Colonic mucosa (tissue), 4 donors: ENCODE measurements at regions not wholly inside any gene's neighbourhood (a gene's known extent, or its start where the extent isn't known, plus 50 kb on each side); places are given as distances from the start of the nearest gene placed in this dataset.
"Not testable (repeated sequence)": the region's sequence is repeated elsewhere in the genome, so short reads cannot be mapped to it uniquely, and the experiment has no call there.

Experiments used
- DNase-seq: peaks from one replicate; pipeline ENCODE4 v3.0.0-alpha.2; 2020
- H3K27ac ChIP-seq: fragments of 200-600 bp; one replicate; pipeline ENCODE4 v1.8.0; 2021
- H3K27me3 ChIP-seq: fragments of 200-600 bp; one replicate; pipeline ENCODE4 v1.8.0; 2021
- H3K36me3 ChIP-seq: fragments of 200-600 bp; one replicate; pipeline ENCODE4 v1.8.0; 2021
- H3K4me1 ChIP-seq: fragments of 200-600 bp; one replicate; pipeline ENCODE4 v1.8.0; 2021; ENCODE audit warnings: mild to moderate bottlenecking
- H3K4me3 ChIP-seq: fragments of 200-600 bp; one replicate; pipeline ENCODE4 v1.8.0; 2021
- H3K9ac ChIP-seq, 2 donors: one replicate each; pipeline ENCODE4 v1.7.0; 2013; ENCODE audit warnings: control low read depth in 2 of 2, low read depth in 2 of 2, low read length in 2 of 2
- H3K9me3 ChIP-seq: fragments of 200-600 bp; one replicate; pipeline ENCODE4 v1.8.0; 2021
- intact Hi-C: fragments of 100-400 bp; cut with DNase I; formaldehyde crosslinking; loops from one replicate; pipeline ENCODE4 v1.14.1; 2022
- TF ChIP-seq, protein P1 (sequence below): fragments of 200-600 bp; IDR thresholded peaks from one replicate; pipeline ENCODE4 v1.8.0; 2022; ENCODE audit warnings: antibody characterized with exemption, mild to moderate bottlenecking
- donor health status: healthy.
- donor health status: DM: no; HTN: no; CAD: no.
- donor health status: DM: no; HTN: no; CAD: no.

DNA sequence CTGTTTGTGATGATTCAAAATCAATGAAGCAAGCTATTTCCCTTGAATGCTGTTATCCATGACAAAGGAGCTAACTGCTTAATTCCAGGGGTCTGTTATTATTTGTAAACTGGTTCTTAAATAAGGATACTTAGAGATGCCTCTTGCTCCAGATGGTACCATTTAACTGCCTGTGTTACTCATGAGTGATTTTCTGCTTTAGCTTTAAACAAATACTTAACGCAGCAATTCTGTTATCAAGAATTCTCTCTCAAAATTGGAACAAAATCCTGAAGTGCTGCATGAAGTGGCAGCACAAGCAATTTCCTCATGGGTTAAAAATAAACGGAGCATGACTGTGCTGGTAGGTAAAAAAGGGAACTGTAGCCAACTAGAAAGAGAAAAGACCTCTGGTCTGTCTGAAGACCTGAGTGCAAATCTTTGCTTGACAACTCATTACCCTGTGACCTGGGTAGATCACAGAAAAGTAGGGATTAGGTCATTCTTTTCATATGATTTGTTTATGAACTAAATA is 62.5 kb upstream of the GBE1 start:
- DNase-seq, result no peak
- TF ChIP-seq, protein P1, sequence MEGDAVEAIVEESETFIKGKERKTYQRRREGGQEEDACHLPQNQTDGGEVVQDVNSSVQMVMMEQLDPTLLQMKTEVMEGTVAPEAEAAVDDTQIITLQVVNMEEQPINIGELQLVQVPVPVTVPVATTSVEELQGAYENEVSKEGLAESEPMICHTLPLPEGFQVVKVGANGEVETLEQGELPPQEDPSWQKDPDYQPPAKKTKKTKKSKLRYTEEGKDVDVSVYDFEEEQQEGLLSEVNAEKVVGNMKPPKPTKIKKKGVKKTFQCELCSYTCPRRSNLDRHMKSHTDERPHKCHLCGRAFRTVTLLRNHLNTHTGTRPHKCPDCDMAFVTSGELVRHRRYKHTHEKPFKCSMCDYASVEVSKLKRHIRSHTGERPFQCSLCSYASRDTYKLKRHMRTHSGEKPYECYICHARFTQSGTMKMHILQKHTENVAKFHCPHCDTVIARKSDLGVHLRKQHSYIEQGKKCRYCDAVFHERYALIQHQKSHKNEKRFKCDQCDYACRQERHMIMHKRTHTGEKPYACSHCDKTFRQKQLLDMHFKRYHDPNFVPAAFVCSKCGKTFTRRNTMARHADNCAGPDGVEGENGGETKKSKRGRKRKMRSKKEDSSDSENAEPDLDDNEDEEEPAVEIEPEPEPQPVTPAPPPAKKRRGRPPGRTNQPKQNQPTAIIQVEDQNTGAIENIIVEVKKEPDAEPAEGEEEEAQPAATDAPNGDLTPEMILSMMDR, result no peak

DNA sequence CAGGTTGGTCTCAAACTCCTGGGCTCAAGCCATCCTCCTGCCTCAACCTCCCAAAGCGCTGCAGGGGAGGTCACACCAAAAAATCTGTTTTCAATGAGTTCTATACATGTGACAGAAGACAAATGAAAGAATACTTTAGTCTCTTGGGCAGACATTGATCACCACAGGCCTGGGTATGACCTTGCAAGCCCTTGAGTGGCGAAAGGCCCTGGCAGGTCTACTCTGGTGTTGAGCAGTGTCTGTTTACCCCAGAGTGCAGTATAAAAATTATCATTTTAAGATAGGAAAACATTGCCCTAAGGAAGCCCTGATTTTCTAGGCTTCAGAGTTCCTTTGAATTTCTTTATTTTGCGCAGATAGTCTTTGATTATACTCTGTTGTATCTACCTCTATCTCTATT is 61.6 kb upstream of the GBE1 start:
- H3K27me3 ChIP-seq, result no peaks in the 10 kb centered on the region
- no peaks in the 10 kb centered on the region for H3K9me3 ChIP-seq
- intact Hi-C loops, result no loop called here
- no peak overlapping the region for H3K9ac ChIP-seq
- H3K4me3 ChIP-seq, result no peak overlapping the region
- no peak overlapping the region for H3K27ac ChIP-seq
- no peak for DNase-seq
- TF ChIP-seq, protein P1, result no peak
- H3K4me1 ChIP-seq, result no peaks in the 10 kb centered on the region
- no peaks in the 10 kb centered on the region for H3K36me3 ChIP-seq

More for the DNA sequence above, 62.5 kb upstream of the GBE1 start:
- Histone ChIP-seq H3K36me3 (no peaks in the 10 kb centered on the region), H3K27me3 (no peaks in the 10 kb centered on the region), H3K4me1 (no peaks in the 10 kb centered on the region), H3K9me3 (no peaks in the 10 kb centered on the region), H3K9ac (no peak overlapping the region), H3K4me3 (no peak overlapping the region), H3K27ac (no peak overlapping the region)
- intact Hi-C loops, result no loop called here

DNA sequence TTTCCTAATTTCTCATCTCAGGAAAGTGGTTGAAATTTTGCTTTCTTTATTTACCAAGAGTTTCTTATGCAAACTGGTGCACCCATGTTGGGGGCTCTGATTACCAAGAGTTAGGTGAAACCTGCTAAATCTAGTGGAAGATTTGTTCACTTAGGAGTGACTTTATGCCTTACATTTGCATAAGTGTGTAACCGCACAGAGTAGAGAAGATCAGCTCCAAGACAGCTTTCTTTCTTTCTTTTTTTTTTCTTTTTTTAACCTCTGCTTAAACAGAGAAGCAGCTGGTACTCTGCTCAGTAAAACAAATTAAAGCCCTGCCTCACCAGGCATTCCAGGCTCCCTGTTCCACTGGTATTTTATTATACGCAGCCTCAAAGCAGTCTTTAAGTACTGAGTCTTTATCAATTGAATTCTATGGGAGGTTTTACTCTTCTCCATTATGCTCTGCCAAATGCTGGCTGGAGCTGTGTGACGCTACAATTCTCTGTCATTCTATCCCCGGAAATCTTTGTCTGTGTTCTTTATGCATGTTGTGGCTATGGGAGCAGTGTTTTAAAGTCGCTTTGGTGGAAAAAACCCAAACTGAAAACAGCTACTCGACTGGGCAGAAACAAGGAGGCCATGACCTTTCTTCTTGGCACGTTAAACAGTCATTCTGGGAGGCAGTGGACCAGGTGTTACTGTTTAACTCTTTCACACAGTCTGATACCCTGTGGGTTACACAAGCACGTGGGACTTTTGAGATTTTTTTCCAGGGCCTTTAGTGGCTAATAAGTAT is 55.2 kb upstream of the GBE1 start:
- H3K9ac ChIP-seq, result no peak overlapping the region
- no peak for DNase-seq
- H3K27me3 ChIP-seq, result no peaks in the 10 kb centered on the region
- intact Hi-C loops, result no loop called here
- no peak overlapping the region for H3K27ac ChIP-seq
- no peak overlapping the region for H3K4me3 ChIP-seq
- H3K9me3 ChIP-seq, result no peaks in the 10 kb centered on the region
- no peaks in the 10 kb centered on the region for H3K36me3 ChIP-seq
- TF ChIP-seq, protein P1, result no peak
- no peaks in the 10 kb centered on the region for H3K4me1 ChIP-seq

DNA sequence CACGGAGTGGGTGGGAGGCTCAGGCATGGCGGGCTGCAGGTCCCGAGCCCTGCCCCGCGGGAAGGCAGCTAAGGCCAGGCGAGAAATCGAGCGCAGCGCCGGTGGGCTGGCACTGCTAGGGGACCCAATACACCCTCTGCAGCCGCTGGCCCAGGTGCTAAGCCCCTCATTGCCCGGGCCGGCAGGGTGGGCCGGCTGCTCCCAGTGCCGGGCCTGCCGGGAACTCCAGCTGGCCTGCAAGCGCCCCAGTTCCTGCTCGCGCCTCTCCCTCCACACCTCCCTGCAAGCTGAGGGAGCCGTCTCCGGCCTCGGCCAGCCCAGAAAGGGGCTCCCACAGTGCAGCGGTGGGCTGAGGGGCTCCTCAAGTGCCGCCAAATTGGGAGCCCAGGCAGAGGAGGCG is 50.7 kb upstream of the GBE1 start:
- DNase-seq, result not testable (repeated sequence)

More for the DNA sequence above, 50.7 kb upstream of the GBE1 start:
- H3K27me3 ChIP-seq, H3K9me3 ChIP-seq, H3K9ac ChIP-seq, intact Hi-C loops, H3K27ac ChIP-seq, H3K4me1 ChIP-seq, H3K4me3 ChIP-seq, H3K36me3 ChIP-seq: not testable (repeated sequence)
